HPDE6-E6E7 (cell line): ENCODE measurements at regions not wholly inside any gene's neighbourhood (a gene's known extent, or its start where the extent isn't known, plus 50 kb on each side); places are given as distances from the start of the nearest gene placed in this dataset.
A peak's percentile ranks its signal among the peaks of the same experiment; 100 is the strongest.

Experiments used
- DNase-seq: peaks from one replicate; pipeline ENCODE4 v3.0.0; 2011; ENCODE audit warnings: missing footprints; ENCODE audit errors: extremely low spot score

GRCh38 chrX:68947882-68948605, 119.2 kb downstream of the EFNB1 start:
- no peak for DNase-seq

- no peak for DNase-seq
Measured at GRCh38 chrX:68945603-68946228, 116.9 kb downstream of the EFNB1 start.

- no peak for DNase-seq
Measured at GRCh38 chrX:68945081-68945602, 116.3 kb downstream of the EFNB1 start.

GRCh38 chrX:68944211-68944610, 115.4 kb downstream of the EFNB1 start:
- no peak for DNase-seq

GRCh38 chrX:68942840-68943239, 114.0 kb downstream of the EFNB1 start:
- DNase-seq = no peak

GRCh38 chrX:68942104-68942503, 113.3 kb downstream of the EFNB1 start:
- DNase-seq = no peak

GRCh38 chrX:68941385-68941952, 112.6 kb downstream of the EFNB1 start:
- no peak for DNase-seq

- no peak for DNase-seq
Measured at GRCh38 chrX:68940601-68941000, 111.8 kb downstream of the EFNB1 start.

GRCh38 chrX:68939868-68940267, 111.0 kb downstream of the EFNB1 start:
- no peak for DNase-seq

- no peak for DNase-seq
Measured at GRCh38 chrX:68938244-68939004, 109.6 kb downstream of the EFNB1 start.

GRCh38 chrX:68937581-68937980, 108.8 kb downstream of the EFNB1 start:
- no peak for DNase-seq

GRCh38 chrX:68936608-68937007, 107.8 kb downstream of the EFNB1 start:
- DNase-seq = peak; percentile 60

GRCh38 chrX:68936126-68936525, 107.3 kb downstream of the EFNB1 start:
- DNase-seq = no peak

GRCh38 chrX:68935362-68935761, 106.5 kb downstream of the EFNB1 start:
- DNase-seq = no peak

GRCh38 chrX:68934922-68935321, 106.1 kb downstream of the EFNB1 start:
- no peak for DNase-seq

- DNase-seq = no peak
Measured at GRCh38 chrX:68934421-68934820, 105.6 kb downstream of the EFNB1 start.

GRCh38 chrX:68932611-68933010, 103.8 kb downstream of the EFNB1 start:
- DNase-seq = no peak

GRCh38 chrX:68931345-68931744, 102.5 kb downstream of the EFNB1 start:
- no peak for DNase-seq

- DNase-seq = no peak
Measured at GRCh38 chrX:68930542-68931317, 101.9 kb downstream of the EFNB1 start.

- peak; percentile 70 for DNase-seq
Measured at GRCh38 chrX:68929332-68930150, 100.7 kb downstream of the EFNB1 start.

GRCh38 chrX:68928401-68928800, 99.6 kb downstream of the EFNB1 start:
- no peak for DNase-seq
